HG03064 (cell line): ENCODE measurements at regions not wholly inside any gene's neighbourhood (a gene's known extent, or its start where the extent isn't known, plus 50 kb on each side); places are given as distances from the start of the nearest gene placed in this dataset.
A peak's percentile ranks its signal among the peaks of the same experiment; 100 is the strongest.

Experiments
- ATAC-seq: cut with Tn5 transposase; IDR thresholded peaks from one replicate; pipeline ENCODE4 v1.9.1; 2021; ENCODE audit warnings: low read depth; ENCODE audit not compliant: unreplicated experiment

DNA sequence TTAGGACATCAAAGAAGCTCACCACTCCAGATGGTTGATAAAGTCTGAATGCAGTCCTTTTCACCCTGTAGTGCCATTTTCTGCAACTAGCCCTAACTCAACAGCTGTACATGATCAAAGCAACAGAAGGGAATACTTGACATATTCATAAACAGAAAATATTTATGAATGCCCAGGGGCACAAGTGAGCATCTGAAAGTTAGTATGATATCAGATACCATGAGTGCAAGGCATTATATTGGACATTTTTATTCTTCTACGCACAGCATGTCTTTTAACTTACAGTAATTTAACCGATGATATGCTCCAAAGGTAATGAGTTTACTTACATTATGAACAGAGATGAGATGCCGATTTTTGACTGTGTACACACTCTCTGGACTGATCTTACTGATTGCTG is 142.0 kb downstream of the MCHR2 start:
- ATAC-seq, result no peak

DNA sequence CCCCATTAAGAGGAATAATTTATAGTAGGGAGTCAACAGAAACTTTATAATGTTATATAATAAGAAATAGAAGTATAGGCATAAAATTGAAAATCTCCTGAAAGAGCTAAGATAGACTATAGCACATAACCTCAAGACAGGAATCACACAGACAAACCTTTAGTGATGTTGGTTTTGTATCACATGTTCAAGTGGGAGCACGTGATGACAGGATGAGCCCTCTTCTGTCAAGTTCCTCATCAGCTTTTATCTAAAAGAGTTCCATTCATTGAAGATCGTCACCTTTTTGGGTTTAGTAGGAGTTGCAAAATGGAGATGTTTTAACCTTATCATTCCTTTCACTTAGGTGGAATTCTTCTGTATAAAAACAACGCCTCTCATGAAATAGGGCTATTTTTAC is 127.0 kb downstream of the MCHR2 start:
- no peak for ATAC-seq

DNA sequence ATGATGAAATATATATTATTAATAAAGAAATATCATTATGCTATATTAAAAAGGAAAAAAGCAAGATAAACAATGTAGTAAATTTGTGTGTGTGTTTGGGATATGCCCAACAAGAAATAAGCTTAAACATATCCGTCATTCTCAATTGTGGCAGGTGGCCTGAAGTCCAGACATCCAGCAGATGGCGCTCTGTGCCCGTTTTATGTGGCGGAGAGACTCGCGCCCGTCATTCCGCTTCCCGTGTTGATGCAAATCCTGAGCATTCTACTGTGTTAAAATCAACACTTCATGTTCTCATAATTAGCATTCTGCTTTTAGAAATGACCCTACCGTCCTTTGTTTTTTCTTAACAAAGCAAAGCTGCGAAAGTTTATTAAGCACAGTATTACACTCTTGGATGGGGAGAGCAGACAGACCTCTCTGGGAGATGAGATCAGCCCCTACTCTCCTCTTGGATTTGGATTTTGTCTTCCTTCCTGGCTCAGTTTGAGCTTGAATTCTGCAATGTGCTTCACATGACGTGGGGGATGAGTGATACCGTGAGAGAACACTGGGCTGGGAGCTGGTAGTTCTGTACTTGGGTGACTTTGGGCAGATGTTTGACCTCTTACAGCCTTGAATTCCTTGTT is 125.8 kb downstream of the MCHR2 start:
- peak; percentile 86 for ATAC-seq
